ENCODE measurements at regions not wholly inside any gene's neighbourhood (a gene's known extent, or its start where the extent isn't known, plus 50 kb on each side); places are given as distances from the start of the nearest gene placed in this dataset.
A peak's percentile ranks its signal among the peaks of the same experiment; 100 is the strongest.

DNA sequence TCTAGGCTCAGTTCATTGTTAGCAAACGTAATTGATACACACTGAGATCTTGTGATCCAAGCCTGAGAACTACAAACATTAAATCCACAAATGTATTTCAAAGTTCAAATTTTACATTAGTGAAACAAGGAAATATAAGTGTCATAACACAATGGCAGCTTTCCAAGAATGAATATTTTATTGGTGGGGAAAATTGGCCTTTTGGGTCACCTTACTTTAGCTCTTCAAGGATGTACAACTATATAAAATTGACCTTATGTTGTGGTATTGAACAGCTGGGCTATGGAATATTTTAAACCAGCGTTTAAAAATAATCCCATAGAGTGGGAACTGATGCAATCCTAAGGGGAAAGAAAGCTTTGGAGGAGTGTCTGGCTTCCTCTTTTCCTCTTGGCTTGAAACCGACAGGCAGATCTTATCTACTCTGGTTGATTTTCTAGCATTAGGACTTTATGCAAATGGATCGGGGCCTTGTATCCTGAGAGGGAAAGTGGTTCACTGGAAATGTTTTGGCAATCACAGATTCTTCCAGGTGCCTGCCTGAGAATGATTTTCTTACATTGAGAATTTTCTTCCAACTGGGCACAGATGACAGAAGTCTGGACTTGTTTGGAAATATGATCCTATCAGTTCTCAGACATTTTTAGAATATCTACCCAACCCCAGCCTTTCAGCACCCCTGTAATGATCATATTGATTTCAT is 184.8 kb upstream of the ECI2 start:
- no peaks in the 10 kb centered on the region for H3K27me3 ChIP-seq (replicated peaks; ENCODE audit: insufficient read depth)
- H3K9me2 ChIP-seq (ENCODE audit: insufficient read depth) = no peaks in the 10 kb centered on the region
- H3K36me3 ChIP-seq (ENCODE audit: low read depth) = no peaks in the 10 kb centered on the region
- H3K79me2 ChIP-seq (ENCODE audit: insufficient read depth) = no peaks in the 10 kb centered on the region
- no peak for TF ChIP-seq EZH2 (IDR thresholded peaks at IDR 0.05; ENCODE audit: insufficient read depth, poor library complexity, severe bottlenecking)
- no peak for TF ChIP-seq EZH2phosphoT487 (IDR thresholded peaks at IDR 0.05; ENCODE audit: insufficient read depth, low read depth)
- H3K9me3 ChIP-seq (ENCODE audit: low read depth) = no peaks in the 10 kb centered on the region
- 0 out of 2 replicates have a peak overlapping the region, but pooled peaks have one; percentile 4 for H3K4me3 ChIP-seq
- H3F3A ChIP-seq (ENCODE audit: insufficient read depth) = peaks cover 47% of the 10 kb centered on the region
- H2AFZ ChIP-seq = no peak overlapping the region
- H4K20me1 ChIP-seq (ENCODE audit: insufficient read depth) = no peaks in the 10 kb centered on the region
- in situ Hi-C loops (cut with MboI) = loop anchor here (25.0 kb wide), 2 partner anchors 617 to 1067 kb away; no protein-coding TSS in a partner anchor
- peak overlapping the region; percentile 91 for H3K27ac ChIP-seq
- H3K4me2 ChIP-seq (ENCODE audit: unreplicated experiment) = peak overlapping the region; percentile 52
- H3K4me1 ChIP-seq (ENCODE audit: insufficient read depth) = peaks cover 67% of the 10 kb centered on the region
- WGBS, 2 experiments (ENCODE audit: low coverage in 1 of 2, low lambda C conversion rate in 2 of 2, missing lambda C conversion rate in 2 of 2) = 44 to 45% methylated on average over 4 of the region's 4 CpGs
- peak overlapping the region; percentile 70 for H3K9ac ChIP-seq
- DNase-seq = peak; percentile 68

DNA sequence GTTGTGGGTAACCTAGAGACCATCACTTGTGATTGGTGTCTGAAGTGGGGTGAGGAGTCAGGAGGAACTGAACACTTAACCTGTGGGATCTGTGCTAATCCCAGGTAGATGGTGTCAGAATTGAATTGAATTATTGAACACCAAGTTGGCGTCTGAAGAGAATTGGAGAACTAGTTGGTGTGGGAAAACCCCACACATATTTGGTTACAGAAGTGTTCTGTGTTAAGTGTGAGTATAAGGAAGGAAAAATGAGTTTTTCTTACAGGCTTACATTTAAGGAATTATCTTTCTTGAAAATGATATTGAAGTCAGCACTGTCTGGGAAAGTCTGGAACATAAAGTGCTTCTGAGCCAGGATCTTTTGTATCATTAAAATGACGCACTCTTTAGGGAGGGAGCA is 182.9 kb upstream of the ECI2 start:
- H3K27me3 ChIP-seq (replicated peaks; ENCODE audit: insufficient read depth) = no peaks in the 10 kb centered on the region
- peaks cover 73% of the 10 kb centered on the region for H3K4me1 ChIP-seq (ENCODE audit: insufficient read depth)
- peaks cover 58% of the 10 kb centered on the region for H3F3A ChIP-seq (ENCODE audit: insufficient read depth)
- in situ Hi-C loops (cut with MboI) = loop anchor here (25.0 kb wide), 2 partner anchors 619 to 1069 kb away; no protein-coding TSS in a partner anchor
- no peak overlapping the region for H2AFZ ChIP-seq
- WGBS, 2 experiments (ENCODE audit: low coverage in 1 of 2, low lambda C conversion rate in 2 of 2, missing lambda C conversion rate in 2 of 2) = 98 to 100% methylated on average over 2 of the region's 2 CpGs
- no peak for DNase-seq
- no peaks in the 10 kb centered on the region for H3K9me3 ChIP-seq (ENCODE audit: low read depth)
- H3K36me3 ChIP-seq (ENCODE audit: low read depth) = no peaks in the 10 kb centered on the region
- no peak overlapping the region; the same call in 1 of the 2 replicates for H3K27ac ChIP-seq
- H3K9ac ChIP-seq = no peak overlapping the region
- no peak overlapping the region for H3K4me2 ChIP-seq (ENCODE audit: unreplicated experiment)
- H4K20me1 ChIP-seq (ENCODE audit: insufficient read depth) = no peaks in the 10 kb centered on the region
- no peak overlapping the region for H3K4me3 ChIP-seq
- TF ChIP-seq EZH2 (IDR thresholded peaks at IDR 0.05; ENCODE audit: insufficient read depth, poor library complexity, severe bottlenecking) (no peak), EZH2phosphoT487 (IDR thresholded peaks at IDR 0.05; ENCODE audit: insufficient read depth, low read depth) (no peak)
- no peaks in the 10 kb centered on the region for H3K9me2 ChIP-seq (ENCODE audit: insufficient read depth)
- no peaks in the 10 kb centered on the region for H3K79me2 ChIP-seq (ENCODE audit: insufficient read depth)

DNA sequence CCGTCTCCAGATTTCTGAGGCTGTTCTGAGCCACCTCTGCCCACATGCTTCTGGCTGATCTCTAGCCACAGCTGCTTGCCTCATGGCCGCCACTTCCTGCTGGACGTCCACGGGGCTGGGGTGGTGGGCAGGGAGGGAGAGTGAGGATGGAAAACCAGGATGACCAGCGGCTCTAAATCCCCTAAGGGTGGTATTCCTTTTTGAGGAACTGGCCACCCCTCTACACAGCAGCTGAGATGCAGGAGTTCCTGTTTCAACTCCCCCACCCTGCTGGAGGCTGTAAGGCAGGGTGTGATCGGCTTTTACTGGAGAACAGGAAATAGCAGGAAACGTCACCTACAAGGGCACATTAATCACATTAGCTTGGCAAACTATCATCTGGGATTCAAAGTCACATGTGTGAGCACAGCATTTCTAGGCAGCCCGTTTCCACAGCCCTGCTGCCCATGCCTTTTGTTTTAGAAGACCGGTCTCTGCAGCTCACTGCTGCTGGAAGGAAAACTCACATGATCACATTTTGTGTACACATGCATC is 181.6 kb upstream of the ECI2 start:
- DNase-seq = peak; percentile 94
- Histone ChIP-seq H3K4me2 (ENCODE audit: unreplicated experiment) (peak overlapping the region; percentile 79), H2AFZ (peak overlapping the region; percentile 83), H3K79me2 (ENCODE audit: insufficient read depth) (no peaks in the 10 kb centered on the region), H3K4me3 (peak overlapping the region; percentile 50), H3K27me3 (replicated peaks; ENCODE audit: insufficient read depth) (no peaks in the 10 kb centered on the region), H3F3A (ENCODE audit: insufficient read depth) (peaks cover 66% of the 10 kb centered on the region), H3K9me2 (ENCODE audit: insufficient read depth) (no peaks in the 10 kb centered on the region), H3K27ac (peak overlapping the region; percentile 95), H4K20me1 (ENCODE audit: insufficient read depth) (no peaks in the 10 kb centered on the region), H3K9ac (peak overlapping the region; percentile 83), H3K4me1 (ENCODE audit: insufficient read depth) (peaks cover 68% of the 10 kb centered on the region), H3K36me3 (ENCODE audit: low read depth) (no peaks in the 10 kb centered on the region), H3K9me3 (ENCODE audit: low read depth) (no peaks in the 10 kb centered on the region)
- 2 to 3% methylated on average over 9 of the region's 9 CpGs for WGBS, 2 experiments (ENCODE audit: low coverage in 1 of 2, low lambda C conversion rate in 2 of 2, missing lambda C conversion rate in 2 of 2)
- no peak for TF ChIP-seq EZH2phosphoT487 (IDR thresholded peaks at IDR 0.05; ENCODE audit: insufficient read depth, low read depth)
- TF ChIP-seq EZH2 (IDR thresholded peaks at IDR 0.05; ENCODE audit: insufficient read depth, poor library complexity, severe bottlenecking) = no peak
- in situ Hi-C loops (cut with MboI) = loop anchor here (25.0 kb wide), 2 partner anchors 620 to 1070 kb away; no protein-coding TSS in a partner anchor

DNA sequence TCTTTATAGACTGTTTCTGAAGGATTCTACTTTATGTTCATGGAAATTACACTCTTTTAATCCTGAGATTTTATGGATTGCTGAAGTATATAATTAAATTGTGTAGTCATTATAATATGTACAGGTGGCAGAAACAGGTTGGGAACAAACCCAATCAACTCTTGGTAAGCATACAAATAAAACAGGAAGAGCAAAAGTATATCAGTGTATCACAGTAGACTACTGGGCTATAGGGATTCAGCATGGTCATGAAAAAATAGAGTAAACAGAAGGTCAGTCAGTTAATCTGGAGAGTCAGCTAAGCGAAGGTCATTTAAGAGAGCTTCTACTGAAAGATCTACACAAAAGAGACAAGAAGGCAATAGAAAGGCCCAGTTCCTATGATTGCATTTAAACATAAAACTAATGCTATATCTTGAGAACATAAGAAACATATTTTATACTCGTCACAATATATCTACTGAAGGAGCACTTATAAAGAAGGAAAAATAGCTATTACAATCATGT is 178.9 kb upstream of the ECI2 start:
- Histone ChIP-seq H3K27ac (peak overlapping the region; percentile 98), H4K20me1 (ENCODE audit: insufficient read depth) (no peaks in the 10 kb centered on the region), H3K4me2 (ENCODE audit: unreplicated experiment) (peak overlapping the region; percentile 73), H3K79me2 (ENCODE audit: insufficient read depth) (no peaks in the 10 kb centered on the region), H3K4me1 (ENCODE audit: insufficient read depth) (peaks cover 44% of the 10 kb centered on the region), H2AFZ (no peak overlapping the region), H3K4me3 (no peak overlapping the region), H3K9ac (peak overlapping the region; percentile 86), H3K36me3 (ENCODE audit: low read depth) (no peaks in the 10 kb centered on the region), H3F3A (ENCODE audit: insufficient read depth) (peaks cover 44% of the 10 kb centered on the region), H3K9me3 (ENCODE audit: low read depth) (no peaks in the 10 kb centered on the region), H3K27me3 (replicated peaks; ENCODE audit: insufficient read depth) (no peaks in the 10 kb centered on the region), H3K9me2 (ENCODE audit: insufficient read depth) (no peaks in the 10 kb centered on the region)
- in situ Hi-C loops (cut with MboI) = loop anchor here (25.0 kb wide), 2 partner anchors 623 to 1073 kb away; no protein-coding TSS in a partner anchor
- WGBS, 2 experiments (ENCODE audit: low coverage in 1 of 2, low lambda C conversion rate in 2 of 2, missing lambda C conversion rate in 2 of 2) = 73 to 76% methylated on average over 2 of the region's 2 CpGs
- no peak for DNase-seq
- TF ChIP-seq EZH2phosphoT487 (IDR thresholded peaks at IDR 0.05; ENCODE audit: insufficient read depth, low read depth) (no peak), EZH2 (IDR thresholded peaks at IDR 0.05; ENCODE audit: insufficient read depth, poor library complexity, severe bottlenecking) (no peak)

All from GM23248 (cell line).